ENCODE measurements at regions not wholly inside any gene's neighbourhood (a gene's known extent, or its start where the extent isn't known, plus 50 kb on each side); places are given as distances from the start of the nearest gene placed in this dataset.

DNA sequence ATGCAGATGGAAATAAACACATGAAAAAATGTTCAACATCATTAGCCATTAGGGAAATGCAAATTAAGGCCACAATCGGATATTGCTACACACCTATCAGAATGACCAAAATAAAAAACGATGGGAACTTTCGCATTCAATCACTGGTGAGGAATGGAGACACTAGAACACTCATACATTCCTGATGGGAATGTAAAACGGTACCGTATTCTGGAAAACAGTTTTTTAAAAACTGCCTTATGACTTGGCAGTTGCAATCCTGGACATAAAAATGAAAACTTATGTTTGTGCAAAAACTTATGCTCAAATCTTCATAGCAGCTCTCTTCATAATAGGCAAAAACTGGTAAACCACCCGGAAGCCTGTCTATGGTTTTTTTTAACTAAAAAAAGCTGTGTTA is 146.0 kb downstream of the CEBPB start:
- TF ChIP-seq, protein P1, sequence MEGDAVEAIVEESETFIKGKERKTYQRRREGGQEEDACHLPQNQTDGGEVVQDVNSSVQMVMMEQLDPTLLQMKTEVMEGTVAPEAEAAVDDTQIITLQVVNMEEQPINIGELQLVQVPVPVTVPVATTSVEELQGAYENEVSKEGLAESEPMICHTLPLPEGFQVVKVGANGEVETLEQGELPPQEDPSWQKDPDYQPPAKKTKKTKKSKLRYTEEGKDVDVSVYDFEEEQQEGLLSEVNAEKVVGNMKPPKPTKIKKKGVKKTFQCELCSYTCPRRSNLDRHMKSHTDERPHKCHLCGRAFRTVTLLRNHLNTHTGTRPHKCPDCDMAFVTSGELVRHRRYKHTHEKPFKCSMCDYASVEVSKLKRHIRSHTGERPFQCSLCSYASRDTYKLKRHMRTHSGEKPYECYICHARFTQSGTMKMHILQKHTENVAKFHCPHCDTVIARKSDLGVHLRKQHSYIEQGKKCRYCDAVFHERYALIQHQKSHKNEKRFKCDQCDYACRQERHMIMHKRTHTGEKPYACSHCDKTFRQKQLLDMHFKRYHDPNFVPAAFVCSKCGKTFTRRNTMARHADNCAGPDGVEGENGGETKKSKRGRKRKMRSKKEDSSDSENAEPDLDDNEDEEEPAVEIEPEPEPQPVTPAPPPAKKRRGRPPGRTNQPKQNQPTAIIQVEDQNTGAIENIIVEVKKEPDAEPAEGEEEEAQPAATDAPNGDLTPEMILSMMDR (IDR thresholded peaks at IDR 0.05; ENCODE audit: low read depth, low read length) = no peak
- no peak overlapping the region for H3K4me3 ChIP-seq (replicated peaks in 1 of 2; ENCODE audit: low read depth in 2 of 2, low read length in 2 of 2)
- no peak for DNase-seq (ENCODE audit: low read depth in 2 of 2)

DNA sequence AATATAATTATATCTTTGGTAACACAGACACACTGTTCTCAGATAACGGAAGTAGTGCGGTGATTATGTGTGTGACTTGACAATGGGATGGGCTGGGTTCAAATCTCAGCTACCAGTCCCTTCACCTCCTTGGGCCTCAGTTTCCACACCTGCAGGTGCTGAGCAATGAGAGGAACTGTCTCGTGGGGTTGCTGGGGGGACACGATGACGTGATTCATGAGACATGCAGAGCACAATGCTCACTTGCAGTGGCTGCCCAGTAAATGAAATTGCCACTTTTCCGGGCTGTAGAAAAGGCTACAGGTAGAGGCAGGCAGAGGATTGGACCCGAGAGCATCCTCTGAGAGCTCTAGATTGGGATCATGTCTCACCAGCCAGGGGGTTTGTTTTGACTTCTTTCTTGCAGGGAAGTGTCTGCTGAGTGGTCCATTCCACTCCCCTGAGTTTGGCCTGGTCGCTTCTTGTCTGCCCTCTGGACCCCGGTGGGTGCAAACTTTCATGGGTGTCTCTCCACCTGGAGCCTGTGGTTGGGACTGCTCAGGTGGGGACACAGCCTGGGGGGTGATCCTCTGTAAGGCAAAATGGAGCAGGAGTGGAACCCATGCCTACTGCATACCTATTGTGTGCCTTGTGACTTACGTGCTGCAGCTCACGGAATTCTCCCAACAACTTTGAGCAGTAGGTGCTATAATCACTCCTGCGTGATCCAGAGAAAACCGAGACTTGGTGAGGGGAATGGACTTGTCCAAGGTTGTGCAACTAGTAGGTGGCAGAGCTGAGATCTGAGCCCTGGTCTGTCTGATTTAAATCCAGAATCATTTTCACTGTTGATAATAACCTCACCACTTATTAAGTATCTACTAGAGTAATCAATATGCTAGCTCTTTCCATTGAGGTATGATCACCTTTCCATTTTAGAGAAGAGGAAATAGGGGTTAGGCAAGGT is 147.2 kb downstream of the CEBPB start:
- no peak overlapping the region for H3K4me3 ChIP-seq (replicated peaks in 1 of 2; ENCODE audit: low read depth in 2 of 2, low read length in 2 of 2)
- TF ChIP-seq, protein P1 (IDR thresholded peaks at IDR 0.05; ENCODE audit: low read depth, low read length) = no peak
- no peak for DNase-seq (ENCODE audit: low read depth in 2 of 2)

DNA sequence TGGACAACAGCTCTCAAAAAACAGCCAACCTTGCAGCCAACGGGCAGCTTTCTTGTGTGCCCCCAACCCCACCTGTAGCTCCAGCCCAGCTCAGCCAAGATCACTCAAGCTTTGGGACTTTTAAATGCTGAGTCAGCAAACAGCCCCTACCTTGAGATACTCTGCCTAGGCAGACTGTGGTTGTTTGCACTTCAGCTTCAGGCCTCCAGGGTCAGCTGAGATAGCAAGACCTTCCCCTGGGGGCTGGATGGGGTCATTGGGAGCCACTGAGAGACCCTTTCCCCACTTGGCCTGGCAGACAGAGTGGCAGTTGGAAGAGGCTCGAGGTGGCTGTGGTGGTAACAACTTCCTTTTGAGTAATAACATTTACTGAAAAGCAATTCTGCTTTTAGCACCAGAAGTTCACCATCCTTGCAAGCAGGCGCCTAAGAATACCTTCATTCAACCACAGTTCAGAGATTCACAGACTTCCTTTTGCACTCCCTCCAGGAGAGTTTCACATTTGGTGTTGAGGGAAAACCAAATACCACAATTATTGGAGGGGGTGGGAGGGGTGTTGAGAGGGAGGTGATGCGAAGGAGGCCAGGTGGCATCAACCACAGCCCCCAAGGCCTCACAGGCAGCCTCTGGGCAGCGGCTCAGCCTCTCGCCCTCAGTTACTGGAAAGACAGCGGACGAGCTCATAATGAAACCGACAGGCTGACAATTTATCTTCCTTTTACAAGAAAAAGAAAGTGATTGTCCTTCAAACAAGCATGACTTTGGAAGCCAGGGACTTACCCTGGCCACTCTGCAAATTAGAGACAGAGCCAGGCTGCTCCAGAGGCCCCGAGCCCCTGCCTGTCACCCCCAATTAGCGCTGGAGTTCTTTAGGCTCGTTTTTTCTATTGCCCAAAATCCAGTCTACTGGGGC is 148.1 kb downstream of the CEBPB start:
- peak in 1 of 2 donors; percentile 31 for DNase-seq (ENCODE audit: low read depth in 2 of 2)
- H3K4me3 ChIP-seq (replicated peaks in 1 of 2; ENCODE audit: low read depth in 2 of 2, low read length in 2 of 2) = no peak overlapping the region
- TF ChIP-seq, protein P1 (IDR thresholded peaks at IDR 0.05; ENCODE audit: low read depth, low read length) = no peak

DNA sequence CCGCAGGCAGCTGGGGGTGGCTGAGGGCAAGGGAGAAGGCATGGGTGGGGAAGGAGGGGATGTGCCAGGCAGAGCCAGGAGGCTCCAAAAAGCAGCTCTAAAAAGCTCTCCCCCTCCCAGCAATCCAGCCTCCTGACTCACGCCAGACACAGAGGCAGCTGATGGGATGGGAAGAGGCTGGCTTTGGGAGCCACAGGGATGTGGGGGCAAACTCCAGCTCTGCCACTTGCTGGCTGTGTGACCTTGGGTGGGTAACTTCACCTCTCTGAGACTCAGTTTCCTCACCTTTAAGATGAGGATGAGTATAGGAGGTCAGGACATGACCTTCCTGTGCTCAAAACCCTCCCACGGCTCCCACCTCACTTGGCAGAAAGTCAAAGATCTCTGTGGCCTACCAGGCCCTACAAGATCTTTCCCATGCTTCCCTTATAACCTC is 148.9 kb downstream of the CEBPB start:
- H3K4me3 ChIP-seq (replicated peaks in 1 of 2; ENCODE audit: low read depth in 2 of 2, low read length in 2 of 2) = no peak overlapping the region
- TF ChIP-seq, protein P1 (IDR thresholded peaks at IDR 0.05; ENCODE audit: low read depth, low read length) = no peak
- peak in 1 of 2 donors; percentile 62 for DNase-seq (ENCODE audit: low read depth in 2 of 2)

DNA sequence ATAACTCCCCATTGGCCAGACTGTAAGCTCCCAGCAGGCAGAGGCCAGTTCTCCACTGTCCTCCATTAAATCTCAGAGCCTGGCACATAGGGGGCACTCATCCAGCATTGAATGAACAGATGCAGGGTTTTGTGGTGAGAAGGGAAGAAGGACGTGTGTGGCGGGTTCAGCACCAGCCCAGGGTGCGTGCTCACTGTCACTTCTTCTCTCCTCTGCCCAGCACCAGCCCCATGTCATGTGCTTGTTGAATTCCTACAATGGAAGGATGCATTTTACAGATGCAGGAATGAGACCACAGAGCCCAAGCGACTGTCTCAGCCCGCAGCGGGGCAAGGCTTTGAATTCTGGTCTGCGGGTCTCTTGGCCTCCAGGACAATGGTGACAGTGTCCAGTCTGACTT is 149.9 kb downstream of the CEBPB start:
- DNase-seq (ENCODE audit: low read depth in 2 of 2) = no peak
- TF ChIP-seq, protein P1 (IDR thresholded peaks at IDR 0.05; ENCODE audit: low read depth, low read length) = no peak
- H3K4me3 ChIP-seq (replicated peaks in 1 of 2; ENCODE audit: low read depth in 2 of 2, low read length in 2 of 2) = no peak overlapping the region

DNA sequence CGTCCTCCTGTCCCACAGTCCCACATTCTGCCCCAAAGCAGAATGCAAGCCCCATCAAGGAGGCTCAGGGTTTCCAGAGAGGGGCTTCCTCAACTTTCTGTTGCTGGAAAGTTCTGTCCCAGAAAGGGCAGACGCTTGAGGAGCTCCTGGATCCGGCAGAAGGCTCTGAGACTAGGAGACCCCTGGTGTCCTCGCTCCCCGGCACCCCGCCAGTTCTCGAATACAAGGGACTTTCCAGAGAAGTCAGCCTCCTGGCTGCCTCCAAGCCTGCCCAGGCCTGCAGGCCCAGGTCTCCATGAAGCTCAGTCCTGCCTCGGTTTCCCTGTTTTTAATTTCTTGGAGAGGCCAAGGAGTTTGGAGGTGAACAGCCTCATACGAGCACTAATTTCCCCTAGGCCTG is 150.4 kb downstream of the CEBPB start:
- TF ChIP-seq, protein P1 (IDR thresholded peaks at IDR 0.05; ENCODE audit: low read depth, low read length) = no peak
- no peak overlapping the region for H3K4me3 ChIP-seq (replicated peaks in 1 of 2; ENCODE audit: low read depth in 2 of 2, low read length in 2 of 2)
- DNase-seq (ENCODE audit: low read depth in 2 of 2) = no peak

All from cardiac fibroblast (primary cell).